ENCODE measurements at regions not wholly inside any gene's neighbourhood (a gene's known extent, or its start where the extent isn't known, plus 50 kb on each side); places are given as distances from the start of the nearest gene placed in this dataset.

GRCh38 chr6:144835322-144835973, 550.3 kb downstream of the UTRN start:
- Histone ChIP-seq H3K27ac (ENCODE audit: low read depth, low read length, poor library complexity, severe bottlenecking) (no peak overlapping the region), H3K27me3 (ENCODE audit: insufficient read depth, low read length) (no peaks in the 10 kb centered on the region), H2AFZ (ENCODE audit: low read length) (no peak overlapping the region), H4K20me1 (ENCODE audit: insufficient read depth, low read length) (no peaks in the 10 kb centered on the region), H3K36me3 (ENCODE audit: insufficient read depth, low read length) (no peaks in the 10 kb centered on the region), H3K9ac (ENCODE audit: low read length) (no peak overlapping the region), H3K79me2 (ENCODE audit: insufficient read depth, low read length) (no peaks in the 10 kb centered on the region), H3K4me3 (ENCODE audit: low read depth, low read length, poor library complexity, severe bottlenecking) (no peak overlapping the region), H3K4me2 (ENCODE audit: low read length) (no peak overlapping the region), H3K4me1 (ENCODE audit: insufficient read depth, low read length, severe bottlenecking) (no peaks in the 10 kb centered on the region), H3K9me3 (ENCODE audit: low read length) (no peaks in the 10 kb centered on the region), H3F3A (ENCODE audit: insufficient read depth, low read length) (no peaks in the 10 kb centered on the region), H3K9me2 (ENCODE audit: low read depth, low read length) (no peaks in the 10 kb centered on the region)
- TF ChIP-seq EZH2 (IDR thresholded peaks at IDR 0.05; ENCODE audit: borderline replicate concordance, low read length) (no peak), CTCF (IDR thresholded peaks at IDR 0.05; ENCODE audit: low read length) (no peak)

- Histone ChIP-seq H2AFZ (ENCODE audit: low read length) (no peak overlapping the region), H3K4me1 (ENCODE audit: insufficient read depth, low read length, severe bottlenecking) (no peaks in the 10 kb centered on the region), H3K36me3 (ENCODE audit: insufficient read depth, low read length) (no peaks in the 10 kb centered on the region), H4K20me1 (ENCODE audit: insufficient read depth, low read length) (no peaks in the 10 kb centered on the region), H3K9me3 (ENCODE audit: low read length) (no peaks in the 10 kb centered on the region), H3K79me2 (ENCODE audit: insufficient read depth, low read length) (no peaks in the 10 kb centered on the region), H3K4me2 (ENCODE audit: low read length) (no peak overlapping the region), H3K27me3 (ENCODE audit: insufficient read depth, low read length) (no peaks in the 10 kb centered on the region), H3K9me2 (ENCODE audit: low read depth, low read length) (no peaks in the 10 kb centered on the region), H3K27ac (ENCODE audit: low read depth, low read length, poor library complexity, severe bottlenecking) (no peak overlapping the region), H3K4me3 (ENCODE audit: low read depth, low read length, poor library complexity, severe bottlenecking) (no peak overlapping the region), H3K9ac (ENCODE audit: low read length) (no peak overlapping the region), H3F3A (ENCODE audit: insufficient read depth, low read length) (no peaks in the 10 kb centered on the region)
- no peak for TF ChIP-seq EZH2 (IDR thresholded peaks at IDR 0.05; ENCODE audit: borderline replicate concordance, low read length)
- TF ChIP-seq CTCF (IDR thresholded peaks at IDR 0.05; ENCODE audit: low read length), result no peak
Measured at GRCh38 chr6:144840619-144841018, 555.5 kb downstream of the UTRN start.

- Histone ChIP-seq H3K9me3 (ENCODE audit: low read length) (no peaks in the 10 kb centered on the region), H3K4me2 (ENCODE audit: low read length) (no peak overlapping the region), H3K27me3 (ENCODE audit: insufficient read depth, low read length) (no peaks in the 10 kb centered on the region), H3K9ac (ENCODE audit: low read length) (no peak overlapping the region), H3K79me2 (ENCODE audit: insufficient read depth, low read length) (no peaks in the 10 kb centered on the region), H3F3A (ENCODE audit: insufficient read depth, low read length) (no peaks in the 10 kb centered on the region), H3K27ac (ENCODE audit: low read depth, low read length, poor library complexity, severe bottlenecking) (no peak overlapping the region), H4K20me1 (ENCODE audit: insufficient read depth, low read length) (no peaks in the 10 kb centered on the region), H3K36me3 (ENCODE audit: insufficient read depth, low read length) (no peaks in the 10 kb centered on the region), H3K9me2 (ENCODE audit: low read depth, low read length) (no peaks in the 10 kb centered on the region), H3K4me3 (ENCODE audit: low read depth, low read length, poor library complexity, severe bottlenecking) (no peak overlapping the region), H2AFZ (ENCODE audit: low read length) (no peak overlapping the region), H3K4me1 (ENCODE audit: insufficient read depth, low read length, severe bottlenecking) (no peaks in the 10 kb centered on the region)
- no peak for TF ChIP-seq EZH2 (IDR thresholded peaks at IDR 0.05; ENCODE audit: borderline replicate concordance, low read length)
- TF ChIP-seq CTCF (IDR thresholded peaks at IDR 0.05; ENCODE audit: low read length), result no peak
Measured at GRCh38 chr6:144843701-144844100, 558.6 kb downstream of the UTRN start.

Measured in OCI-LY1 (cell line).